ENCODE measurements at regions not wholly inside any gene's neighbourhood (a gene's known extent, or its start where the extent isn't known, plus 50 kb on each side); places are given as distances from the start of the nearest gene placed in this dataset.
"Not testable (repeated sequence)": the region's sequence is repeated elsewhere in the genome, so short reads cannot be mapped to it uniquely, and the experiment has no call there.

GRCh38 chr15:95129574-95129973 lies 898.2 kb downstream of the MCTP2 start:
- DNase-seq (ENCODE audit: low read depth in 3 of 3, low spot score in 1 of 3): no peak

- DNase-seq (ENCODE audit: low read depth in 3 of 3, low spot score in 1 of 3): no peak
Measured at GRCh38 chr15:95131131-95131556, 899.8 kb downstream of the MCTP2 start.

- DNase-seq (ENCODE audit: low read depth in 3 of 3, low spot score in 1 of 3): no peak
Measured at GRCh38 chr15:95132774-95133173, 901.4 kb downstream of the MCTP2 start.

- DNase-seq (ENCODE audit: low read depth in 3 of 3, low spot score in 1 of 3): no peak
Measured at GRCh38 chr15:95134431-95135110, 903.2 kb downstream of the MCTP2 start.

- DNase-seq (ENCODE audit: low read depth in 3 of 3, low spot score in 1 of 3): no peak
Measured at GRCh38 chr15:95138604-95139270, 907.4 kb downstream of the MCTP2 start.

- no peak for DNase-seq (ENCODE audit: low read depth in 3 of 3, low spot score in 1 of 3)
Measured at GRCh38 chr15:95141486-95141885, 910.1 kb downstream of the MCTP2 start.

GRCh38 chr15:95142531-95142930 lies 911.2 kb downstream of the MCTP2 start:
- DNase-seq (ENCODE audit: low read depth in 3 of 3, low spot score in 1 of 3): no peak

GRCh38 chr15:95146481-95146880 lies 915.1 kb downstream of the MCTP2 start:
- no peak for DNase-seq (ENCODE audit: low read depth in 3 of 3, low spot score in 1 of 3)

- DNase-seq (ENCODE audit: low read depth in 3 of 3, low spot score in 1 of 3): no peak
Measured at GRCh38 chr15:95148183-95148582, 916.8 kb downstream of the MCTP2 start.

- no peak for DNase-seq (ENCODE audit: low read depth in 3 of 3, low spot score in 1 of 3)
Measured at GRCh38 chr15:95149036-95149435, 917.7 kb downstream of the MCTP2 start.

- no peak for DNase-seq (ENCODE audit: low read depth in 3 of 3, low spot score in 1 of 3)
Measured at GRCh38 chr15:95149771-95150170, 918.4 kb downstream of the MCTP2 start.

GRCh38 chr15:95150466-95150865 lies 919.1 kb downstream of the MCTP2 start:
- DNase-seq (ENCODE audit: low read depth in 3 of 3, low spot score in 1 of 3): no peak

- no peak for DNase-seq (ENCODE audit: low read depth in 3 of 3, low spot score in 1 of 3)
Measured at GRCh38 chr15:95152741-95153140, 921.4 kb downstream of the MCTP2 start.

GRCh38 chr15:95153201-95153600 lies 921.8 kb downstream of the MCTP2 start:
- not testable (repeated sequence) for DNase-seq (ENCODE audit: low read depth in 3 of 3, low spot score in 1 of 3)

GRCh38 chr15:95160316-95160715 lies 929.0 kb downstream of the MCTP2 start:
- no peak for DNase-seq (ENCODE audit: low read depth in 3 of 3, low spot score in 1 of 3)

GRCh38 chr15:95162069-95162468 lies 930.7 kb downstream of the MCTP2 start:
- no peak for DNase-seq (ENCODE audit: low read depth in 3 of 3, low spot score in 1 of 3)

GRCh38 chr15:95162531-95162930 lies 931.2 kb downstream of the MCTP2 start:
- DNase-seq (ENCODE audit: low read depth in 3 of 3, low spot score in 1 of 3): no peak

GRCh38 chr15:95162967-95163531 lies 931.7 kb downstream of the MCTP2 start:
- DNase-seq (ENCODE audit: low read depth in 3 of 3, low spot score in 1 of 3): no peak

GRCh38 chr15:95168152-95168551 lies 936.8 kb downstream of the MCTP2 start:
- DNase-seq (ENCODE audit: low read depth in 3 of 3, low spot score in 1 of 3): no peak

GRCh38 chr15:95168951-95169431 lies 937.6 kb downstream of the MCTP2 start:
- DNase-seq (ENCODE audit: low read depth in 3 of 3, low spot score in 1 of 3): no peak

- DNase-seq (ENCODE audit: low read depth in 3 of 3, low spot score in 1 of 3): no peak
Measured at GRCh38 chr15:95169541-95170459, 938.4 kb downstream of the MCTP2 start.

Data from stimulated activated CD4-positive, alpha-beta T cell treated with anti-CD3 and anti-CD28 coated beads, TNF-alpha, amount 100 ng/mL, for 1 hour (primary cell).